Transverse colon (tissue), 4 donors: ENCODE measurements at regions not wholly inside any gene's neighbourhood (a gene's known extent, or its start where the extent isn't known, plus 50 kb on each side); places are given as distances from the start of the nearest gene placed in this dataset.

Experiments
- CTCF ChIP-seq, 5 experiments: fragments of 200-600 bp in 3 of 5; fragments of 450-650 bp in 2 of 5; sonication (generic) in 3 of 5; IDR thresholded peaks; 1 replicate in 2 of 5; 2 replicates in 3 of 5; pipeline ENCODE4 v1.5.1; 2016 to 2017; ENCODE audit warnings: antibody characterized with exemption in 5 of 5, inconsistent platforms in 3 of 5, mild to moderate bottlenecking in 2 of 5, moderate library complexity in 1 of 5
- POLR2AphosphoS5 ChIP-seq, 3 donors: sonication (generic); formaldehyde crosslinking; IDR thresholded peaks; one replicate each; pipeline ENCODE4 v1.6.1; 2016; ENCODE audit warnings: antibody characterized with exemption in 3 of 3

DNA sequence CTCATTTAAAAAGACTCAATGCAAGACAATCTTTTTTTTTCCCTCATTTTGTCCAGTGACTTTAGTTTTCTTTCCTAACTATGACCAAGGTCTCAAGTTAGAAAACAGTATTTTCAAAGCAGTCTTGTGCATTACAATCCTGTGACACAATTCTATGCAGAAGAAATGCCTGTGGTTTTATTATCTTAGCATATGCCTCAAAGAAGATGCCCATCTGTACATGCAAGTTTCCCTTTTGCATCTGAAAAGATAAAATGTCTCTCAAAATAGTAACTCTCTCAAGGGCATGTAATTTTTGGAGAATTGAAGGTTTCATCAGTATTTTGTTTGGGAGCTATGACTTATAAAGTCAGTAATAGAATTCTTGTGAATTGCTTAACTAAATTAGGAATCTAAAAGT lies 292.0 kb upstream of the SUCLG2 start:
- TF ChIP-seq CTCF (IDR thresholded peaks at IDR 0.05) (no peak), POLR2AphosphoS5 (IDR thresholded peaks at IDR 0.05) (no peak)
